Kidney epithelial cell (primary cell): ENCODE measurements at regions not wholly inside any gene's neighbourhood (a gene's known extent, or its start where the extent isn't known, plus 50 kb on each side); places are given as distances from the start of the nearest gene placed in this dataset.

Experiments
- DNase-seq: peaks from one replicate; pipeline ENCODE4 v3.0.0-alpha.2; 2010; ENCODE audit warnings: low read depth
- H3K27me3 ChIP-seq: 2 replicates; pipeline ENCODE4 v1.6.0; 2011; ENCODE audit warnings: low read length; ENCODE audit not compliant: control insufficient read depth, insufficient read depth
- H3K36me3 ChIP-seq: 2 replicates; pipeline ENCODE4 v1.5.1; 2011; ENCODE audit warnings: low read length; ENCODE audit not compliant: control insufficient read depth, insufficient read depth
- H3K4me3 ChIP-seq: 2 replicates; pipeline ENCODE4 v1.5.1; 2011; ENCODE audit warnings: low read depth, mild to moderate bottlenecking, control low read depth, low read length
- CTCF ChIP-seq: IDR thresholded peaks from 2 replicates; pipeline ENCODE4 v1.5.1; 2011; ENCODE audit warnings: mild to moderate bottlenecking, moderate library complexity, low read length, control low read depth, inconsistent platforms; ENCODE audit not compliant: insufficient read depth, poor library complexity, severe bottlenecking

GRCh38 chr14:58750321-58751269 is 112.8 kb downstream of the DACT1 start:
- no peak for TF ChIP-seq CTCF
- no peak for DNase-seq
- H3K4me3 ChIP-seq, result no peak overlapping the region

GRCh38 chr14:58751788-58752187 is 114.0 kb downstream of the DACT1 start:
- no peak for TF ChIP-seq CTCF
- Histone ChIP-seq H3K4me3 (no peak overlapping the region), H3K27me3 (no peaks in the 10 kb centered on the region), H3K36me3 (no peaks in the 10 kb centered on the region)
- no peak for DNase-seq

More at GRCh38 chr14:58750321-58751269, 112.8 kb downstream of the DACT1 start:
- Histone ChIP-seq H3K36me3 (no peaks in the 10 kb centered on the region), H3K27me3 (no peaks in the 10 kb centered on the region)

GRCh38 chr14:58752289-58752688 is 114.5 kb downstream of the DACT1 start:
- Histone ChIP-seq H3K27me3 (no peaks in the 10 kb centered on the region), H3K4me3 (no peak overlapping the region), H3K36me3 (no peaks in the 10 kb centered on the region)
- TF ChIP-seq CTCF, result no peak
- DNase-seq, result no peak

GRCh38 chr14:58752771-58753201 is 115.0 kb downstream of the DACT1 start:
- no peak overlapping the region for H3K4me3 ChIP-seq
- no peak for DNase-seq
- H3K27me3 ChIP-seq, result no peaks in the 10 kb centered on the region
- no peaks in the 10 kb centered on the region for H3K36me3 ChIP-seq
- no peak for TF ChIP-seq CTCF

- no peaks in the 10 kb centered on the region for H3K27me3 ChIP-seq
- H3K36me3 ChIP-seq, result no peaks in the 10 kb centered on the region
- no peak for DNase-seq
- H3K4me3 ChIP-seq, result no peak overlapping the region
- TF ChIP-seq CTCF, result no peak
Measured at GRCh38 chr14:58755031-58755925, 117.5 kb downstream of the DACT1 start.
